ENCODE measurements at regions not wholly inside any gene's neighbourhood (a gene's known extent, or its start where the extent isn't known, plus 50 kb on each side); places are given as distances from the start of the nearest gene placed in this dataset.

DNA sequence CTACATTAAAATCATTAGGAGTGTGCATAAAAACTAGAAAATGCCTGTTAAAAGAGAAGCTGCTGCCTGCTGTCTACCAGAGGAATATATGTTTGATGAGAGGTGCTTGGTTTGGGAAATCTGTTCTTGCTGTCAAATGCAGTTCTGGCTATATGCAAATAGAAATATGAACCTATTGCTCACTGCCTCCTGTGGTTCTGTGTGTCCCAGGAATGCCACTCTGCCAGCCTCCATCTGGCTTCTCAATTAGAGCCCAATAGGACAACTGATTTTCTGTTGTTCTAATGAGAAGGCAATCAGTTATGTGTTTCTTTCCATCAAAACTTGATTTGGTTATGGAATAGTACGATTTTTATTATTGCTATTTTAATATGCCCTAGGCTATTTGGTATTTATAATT, 759.7 kb downstream of the HDGFL1 start:
- TF ChIP-seq HNF4A (conservative IDR thresholded peaks at IDR 0.05) (no peak), RXRA (IDR thresholded peaks at IDR 0.05) (no peak), FOXA1 (IDR thresholded peaks at IDR 0.05) (no peak), NR2F2 (IDR thresholded peaks at IDR 0.05) (no peak), JUND (IDR thresholded peaks at IDR 0.05) (no peak), RAD21 (IDR thresholded peaks at IDR 0.05) (no peak), SP1 (IDR thresholded peaks at IDR 0.05) (no peak), TAF1 (conservative IDR thresholded peaks at IDR 0.05) (no peak), FOXA2 (IDR thresholded peaks at IDR 0.05) (no peak), GABPA (IDR thresholded peaks at IDR 0.05 in 1 of 2, conservative IDR thresholded peaks at IDR 0.05 in 1 of 2) (no peak), YY1 (IDR thresholded peaks at IDR 0.05) (no peak), HNF4G (IDR thresholded peaks at IDR 0.05) (no peak)
- TF ChIP-seq, protein P1, sequence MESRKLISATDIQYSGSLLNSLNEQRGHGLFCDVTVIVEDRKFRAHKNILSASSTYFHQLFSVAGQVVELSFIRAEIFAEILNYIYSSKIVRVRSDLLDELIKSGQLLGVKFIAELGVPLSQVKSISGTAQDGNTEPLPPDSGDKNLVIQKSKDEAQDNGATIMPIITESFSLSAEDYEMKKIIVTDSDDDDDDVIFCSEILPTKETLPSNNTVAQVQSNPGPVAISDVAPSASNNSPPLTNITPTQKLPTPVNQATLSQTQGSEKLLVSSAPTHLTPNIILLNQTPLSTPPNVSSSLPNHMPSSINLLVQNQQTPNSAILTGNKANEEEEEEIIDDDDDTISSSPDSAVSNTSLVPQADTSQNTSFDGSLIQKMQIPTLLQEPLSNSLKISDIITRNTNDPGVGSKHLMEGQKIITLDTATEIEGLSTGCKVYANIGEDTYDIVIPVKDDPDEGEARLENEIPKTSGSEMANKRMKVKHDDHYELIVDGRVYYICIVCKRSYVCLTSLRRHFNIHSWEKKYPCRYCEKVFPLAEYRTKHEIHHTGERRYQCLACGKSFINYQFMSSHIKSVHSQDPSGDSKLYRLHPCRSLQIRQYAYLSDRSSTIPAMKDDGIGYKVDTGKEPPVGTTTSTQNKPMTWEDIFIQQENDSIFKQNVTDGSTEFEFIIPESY (IDR thresholded peaks at IDR 0.05), result no peak
- TF ChIP-seq, protein P2, sequence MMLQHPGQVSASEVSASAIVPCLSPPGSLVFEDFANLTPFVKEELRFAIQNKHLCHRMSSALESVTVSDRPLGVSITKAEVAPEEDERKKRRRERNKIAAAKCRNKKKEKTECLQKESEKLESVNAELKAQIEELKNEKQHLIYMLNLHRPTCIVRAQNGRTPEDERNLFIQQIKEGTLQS (IDR thresholded peaks at IDR 0.05), result no peak
- TF ChIP-seq, protein P3, sequence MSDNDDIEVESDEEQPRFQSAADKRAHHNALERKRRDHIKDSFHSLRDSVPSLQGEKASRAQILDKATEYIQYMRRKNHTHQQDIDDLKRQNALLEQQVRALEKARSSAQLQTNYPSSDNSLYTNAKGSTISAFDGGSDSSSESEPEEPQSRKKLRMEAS (IDR thresholded peaks at IDR 0.05), result no peak
- TF ChIP-seq, protein P4, sequence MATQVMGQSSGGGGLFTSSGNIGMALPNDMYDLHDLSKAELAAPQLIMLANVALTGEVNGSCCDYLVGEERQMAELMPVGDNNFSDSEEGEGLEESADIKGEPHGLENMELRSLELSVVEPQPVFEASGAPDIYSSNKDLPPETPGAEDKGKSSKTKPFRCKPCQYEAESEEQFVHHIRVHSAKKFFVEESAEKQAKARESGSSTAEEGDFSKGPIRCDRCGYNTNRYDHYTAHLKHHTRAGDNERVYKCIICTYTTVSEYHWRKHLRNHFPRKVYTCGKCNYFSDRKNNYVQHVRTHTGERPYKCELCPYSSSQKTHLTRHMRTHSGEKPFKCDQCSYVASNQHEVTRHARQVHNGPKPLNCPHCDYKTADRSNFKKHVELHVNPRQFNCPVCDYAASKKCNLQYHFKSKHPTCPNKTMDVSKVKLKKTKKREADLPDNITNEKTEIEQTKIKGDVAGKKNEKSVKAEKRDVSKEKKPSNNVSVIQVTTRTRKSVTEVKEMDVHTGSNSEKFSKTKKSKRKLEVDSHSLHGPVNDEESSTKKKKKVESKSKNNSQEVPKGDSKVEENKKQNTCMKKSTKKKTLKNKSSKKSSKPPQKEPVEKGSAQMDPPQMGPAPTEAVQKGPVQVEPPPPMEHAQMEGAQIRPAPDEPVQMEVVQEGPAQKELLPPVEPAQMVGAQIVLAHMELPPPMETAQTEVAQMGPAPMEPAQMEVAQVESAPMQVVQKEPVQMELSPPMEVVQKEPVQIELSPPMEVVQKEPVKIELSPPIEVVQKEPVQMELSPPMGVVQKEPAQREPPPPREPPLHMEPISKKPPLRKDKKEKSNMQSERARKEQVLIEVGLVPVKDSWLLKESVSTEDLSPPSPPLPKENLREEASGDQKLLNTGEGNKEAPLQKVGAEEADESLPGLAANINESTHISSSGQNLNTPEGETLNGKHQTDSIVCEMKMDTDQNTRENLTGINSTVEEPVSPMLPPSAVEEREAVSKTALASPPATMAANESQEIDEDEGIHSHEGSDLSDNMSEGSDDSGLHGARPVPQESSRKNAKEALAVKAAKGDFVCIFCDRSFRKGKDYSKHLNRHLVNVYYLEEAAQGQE (IDR thresholded peaks at IDR 0.05), result no peak

DNA sequence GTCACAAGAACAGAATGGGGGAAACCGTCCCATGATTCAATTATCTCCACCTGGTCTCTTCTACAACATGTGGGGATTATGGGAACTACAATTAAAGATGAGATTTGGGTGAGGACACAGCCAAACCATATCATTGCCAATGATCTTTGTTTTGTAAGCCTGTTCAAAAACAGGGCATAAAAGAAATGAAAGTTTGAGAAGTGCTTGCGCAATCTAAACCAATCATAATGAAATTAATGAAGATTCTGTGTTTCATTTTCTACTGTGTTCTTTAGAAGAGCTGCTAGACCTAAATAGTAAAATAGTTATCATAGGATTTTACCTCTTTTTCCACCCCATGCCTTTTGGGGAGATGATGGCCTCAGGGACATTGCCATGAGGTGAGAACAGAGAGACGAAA, 761.3 kb downstream of the HDGFL1 start:
- H3K27me3 ChIP-seq (ENCODE audit: control insufficient read depth in 4 of 4, insufficient read depth in 4 of 4, low read length in 3 of 4), result no peaks in the 10 kb centered on the region
- H3K4me1 ChIP-seq (ENCODE audit: control insufficient read depth in 4 of 4, insufficient read depth in 4 of 4, low read length in 3 of 4), result no peaks in the 10 kb centered on the region

More for the DNA sequence above, 759.7 kb downstream of the HDGFL1 start:
- H3K9ac ChIP-seq (ENCODE audit: low read depth in 1 of 2, low read length in 2 of 2), result no peak overlapping the region
- DNase-seq (ENCODE audit: low spot score), result no peak
- H3K27ac ChIP-seq (ENCODE audit: low read depth in 1 of 2, low read length in 2 of 2), result no peak overlapping the region
- no peak overlapping the region for H3K4me3 ChIP-seq (ENCODE audit: low read depth in 1 of 3, low read length in 3 of 3)
- WGBS, result 80% methylated on average over 1 of the region's 1 CpG
- H3K27me3 ChIP-seq (ENCODE audit: control insufficient read depth in 4 of 4, insufficient read depth in 4 of 4, low read length in 3 of 4), result no peaks in the 10 kb centered on the region
- no peaks in the 10 kb centered on the region for H3K4me1 ChIP-seq (ENCODE audit: control insufficient read depth in 4 of 4, insufficient read depth in 4 of 4, low read length in 3 of 4)
- peaks cover 0 to 2% (median 0%) of the 10 kb centered on the region in 4 donors for H3K9me3 ChIP-seq (ENCODE audit: control insufficient read depth in 4 of 4, low read length in 3 of 4)
- no peaks in the 10 kb centered on the region for H3K36me3 ChIP-seq (ENCODE audit: control insufficient read depth in 4 of 4, insufficient read depth in 3 of 4, low read depth in 1 of 4, low read length in 3 of 4)

More for the DNA sequence above, 761.3 kb downstream of the HDGFL1 start:
- no peak overlapping the region for H3K27ac ChIP-seq (ENCODE audit: low read depth in 1 of 2, low read length in 2 of 2)
- TF ChIP-seq RXRA (IDR thresholded peaks at IDR 0.05), result no peak
- TF ChIP-seq, protein P2 (IDR thresholded peaks at IDR 0.05), result no peak
- no peak for TF ChIP-seq FOXA1 (IDR thresholded peaks at IDR 0.05)
- no peak for TF ChIP-seq GABPA (IDR thresholded peaks at IDR 0.05 in 1 of 2, conservative IDR thresholded peaks at IDR 0.05 in 1 of 2)
- no peak for TF ChIP-seq EGR1 (IDR thresholded peaks at IDR 0.05; ENCODE audit: low read depth in 2 of 2)
- no peak for TF ChIP-seq NR2F2 (IDR thresholded peaks at IDR 0.05)
- TF ChIP-seq HNF4G (IDR thresholded peaks at IDR 0.05), result no peak
- no peaks in the 10 kb centered on the region for H3K36me3 ChIP-seq (ENCODE audit: control insufficient read depth in 4 of 4, insufficient read depth in 3 of 4, low read depth in 1 of 4, low read length in 3 of 4)
- DNase-seq (ENCODE audit: low spot score), result no peak
- H3K9me3 ChIP-seq (ENCODE audit: control insufficient read depth in 4 of 4, low read length in 3 of 4), result peaks cover 0 to 2% (median 0%) of the 10 kb centered on the region in 4 donors
- no peak overlapping the region for H3K9ac ChIP-seq (ENCODE audit: low read depth in 1 of 2, low read length in 2 of 2)
- H3K4me3 ChIP-seq (ENCODE audit: low read depth in 1 of 3, low read length in 3 of 3), result no peak overlapping the region
- WGBS, result 95% methylated on average over 3 of the region's 3 CpGs
